Activated CD4-positive, alpha-beta T cell treated with anti-CD3 and anti-CD28 coated beads for 24 hours (primary cell): ENCODE measurements at regions not wholly inside any gene's neighbourhood (a gene's known extent, or its start where the extent isn't known, plus 50 kb on each side); places are given as distances from the start of the nearest gene placed in this dataset.
"Not testable (repeated sequence)": the region's sequence is repeated elsewhere in the genome, so short reads cannot be mapped to it uniquely, and the experiment has no call there.

Source experiments
- DNase-seq, 2 donors: peaks; one replicate each; pipeline ENCODE4 v3.0.0-alpha.2; 2020; ENCODE audit warnings: low read depth in 2 of 2

GRCh38 chr13:76620036-76620435 is 266.2 kb downstream of the KCTD12 start:
- no peak for DNase-seq

GRCh38 chr13:76619631-76620030 is 266.6 kb downstream of the KCTD12 start:
- DNase-seq = no peak

DNA sequence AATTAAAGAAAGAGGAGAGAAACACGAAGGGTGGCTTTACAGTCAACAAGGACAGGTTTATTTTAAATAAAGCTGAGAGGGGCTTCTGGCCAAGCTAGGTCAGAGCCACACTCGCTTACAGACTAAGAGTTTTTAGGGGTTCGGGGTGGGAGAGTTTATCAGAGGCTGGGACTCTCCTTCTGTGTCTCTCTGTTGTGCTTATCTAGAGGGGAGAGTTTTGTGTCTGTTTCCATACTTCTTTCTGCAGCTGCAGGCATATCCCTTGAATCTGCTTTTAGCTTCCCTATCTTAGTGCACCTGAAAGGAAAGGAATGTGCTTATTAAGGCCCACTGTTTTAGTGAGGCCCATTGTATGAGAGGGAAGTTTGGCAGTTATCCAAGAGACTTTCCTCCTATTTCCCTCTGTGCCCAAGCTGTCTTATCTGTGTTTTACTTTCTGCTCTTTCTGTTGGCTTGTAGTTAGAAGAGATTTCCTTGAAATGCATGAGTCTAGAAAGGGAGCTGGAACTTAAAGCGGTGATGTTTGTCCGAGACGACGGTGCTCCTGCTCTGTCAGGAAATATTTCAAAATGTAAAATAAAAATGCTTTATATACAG is 275.3 kb downstream of the KCTD12 start:
- no peak for DNase-seq

DNA sequence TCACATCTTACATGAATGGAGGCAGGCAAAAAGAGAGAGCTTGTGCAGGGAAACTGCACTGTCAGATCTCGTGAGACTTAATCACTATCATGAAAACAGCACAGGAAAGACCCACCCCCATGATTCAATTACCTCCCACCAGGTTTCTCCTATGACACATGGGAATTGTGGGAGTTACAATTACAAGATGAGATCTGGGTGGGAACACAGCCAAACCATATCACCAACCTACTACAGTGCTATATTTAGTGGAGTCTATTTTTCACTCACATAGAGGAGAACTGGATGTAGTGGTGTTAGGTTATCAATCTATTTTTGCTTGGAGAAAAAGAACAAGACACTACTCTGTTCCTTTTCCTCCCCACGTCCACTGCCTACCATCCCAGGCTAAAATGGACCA is 276.6 kb downstream of the KCTD12 start:
- no peak for DNase-seq

DNA sequence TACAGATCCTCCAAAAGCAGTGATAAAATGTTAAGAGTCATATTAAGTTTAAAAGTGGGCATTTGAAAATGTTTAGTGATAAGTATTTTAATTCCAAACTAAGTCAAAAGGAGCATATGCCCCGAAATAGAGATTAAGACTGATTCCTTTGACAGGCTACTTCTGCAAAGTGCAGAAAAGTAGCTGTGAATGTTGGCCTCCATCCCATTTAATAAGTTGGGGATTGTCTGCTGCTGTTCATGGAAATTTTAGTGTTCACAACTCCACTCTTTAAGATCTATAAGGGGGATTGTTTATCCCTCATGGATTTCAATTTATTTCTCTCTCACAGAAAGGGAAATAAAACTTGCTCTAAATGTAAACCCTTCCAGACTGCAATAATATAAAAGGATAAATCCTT is 278.3 kb downstream of the KCTD12 start:
- DNase-seq = no peak

GRCh38 chr13:76600081-76600480 is 286.1 kb downstream of the KCTD12 start:
- no peak for DNase-seq

GRCh38 chr13:76597868-76598267 is 288.3 kb downstream of the KCTD12 start:
- DNase-seq = no peak

GRCh38 chr13:76596216-76596615 is 290.0 kb downstream of the KCTD12 start:
- no peak for DNase-seq

GRCh38 chr13:76594435-76594834 is 291.8 kb downstream of the KCTD12 start:
- no peak for DNase-seq

DNA sequence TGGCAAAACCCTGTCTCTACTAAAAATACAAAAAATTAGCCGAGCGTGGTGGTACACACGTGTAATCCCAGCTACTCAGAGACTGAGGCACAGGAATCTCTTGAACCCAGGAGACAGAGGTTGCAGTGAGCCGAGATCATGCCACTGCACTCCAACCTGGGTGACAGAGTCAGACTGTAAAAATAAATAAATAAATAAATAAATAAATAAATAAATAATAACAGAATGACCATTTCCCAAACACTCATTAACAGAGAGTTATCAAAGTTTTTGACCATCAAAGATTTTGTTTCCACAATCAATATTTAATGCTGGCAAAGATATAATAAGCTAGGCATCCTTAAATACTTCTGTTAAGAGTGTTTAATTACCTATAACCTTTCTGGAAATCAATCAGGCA is 299.4 kb downstream of the KCTD12 start:
- no peak for DNase-seq

DNA sequence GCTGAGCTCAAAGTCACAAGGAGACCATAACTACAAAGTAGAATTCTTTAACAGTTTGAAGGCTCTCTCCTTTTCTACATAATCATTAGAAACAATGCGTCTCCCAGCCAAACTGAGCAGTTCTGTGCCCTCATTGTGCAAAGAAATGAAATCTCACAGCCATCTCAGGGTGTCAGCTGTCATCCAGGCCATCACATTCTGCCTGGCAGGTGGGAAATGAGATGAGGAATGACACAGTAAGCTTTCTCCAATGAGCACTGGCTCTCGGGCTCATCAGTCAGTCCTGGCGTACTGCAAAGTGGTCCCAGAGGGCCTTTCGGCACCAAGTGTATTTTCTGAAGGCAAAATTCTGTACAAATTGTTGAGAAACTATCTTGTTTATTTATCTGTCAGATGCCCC is 306.5 kb downstream of the KCTD12 start:
- no peak for DNase-seq

GRCh38 chr13:76575634-76576033 is 310.6 kb downstream of the KCTD12 start:
- not testable (repeated sequence) for DNase-seq

DNA sequence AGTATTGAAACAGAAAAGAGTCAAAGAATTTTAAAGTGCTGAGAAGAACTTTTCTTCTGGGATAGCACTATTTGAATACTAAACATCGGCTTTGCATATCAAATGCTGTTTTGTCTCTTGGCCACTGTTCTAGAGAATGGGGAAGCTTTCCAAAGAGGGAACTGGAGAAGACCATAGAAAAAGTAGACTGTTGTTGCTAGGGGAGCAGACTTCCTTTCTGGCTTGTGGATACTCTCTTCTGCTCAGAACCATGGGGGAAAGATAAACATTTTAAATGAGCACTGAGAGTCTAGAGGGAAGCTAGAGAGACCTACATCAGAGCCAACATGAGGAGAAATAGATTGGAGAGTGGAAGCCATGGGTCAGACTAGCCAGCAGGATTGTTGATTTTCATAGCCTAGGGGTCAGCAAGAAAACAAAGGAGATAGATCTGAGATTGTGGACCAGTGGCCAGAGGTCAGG is 315.7 kb downstream of the KCTD12 start:
- DNase-seq = no peak

GRCh38 chr13:76556627-76557026 is 329.6 kb downstream of the KCTD12 start:
- no peak for DNase-seq

DNA sequence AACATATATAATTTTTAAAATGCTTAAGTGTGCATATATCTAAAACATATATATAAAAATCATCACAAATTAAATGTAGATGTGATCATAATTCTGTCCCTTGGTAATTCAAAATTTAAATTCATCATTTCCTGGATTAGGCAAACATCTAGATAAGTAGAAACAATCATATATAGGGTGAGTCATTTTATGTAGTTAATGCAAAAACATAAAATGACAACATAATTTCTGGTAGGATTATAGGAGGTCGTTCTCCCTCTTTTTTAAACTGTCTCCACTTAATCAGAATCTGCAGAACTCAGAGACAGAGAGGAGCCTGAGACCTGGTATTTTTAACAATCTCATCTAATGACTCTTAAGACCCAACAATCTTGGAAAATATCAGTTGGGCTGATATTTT is 333.4 kb downstream of the KCTD12 start:
- DNase-seq = no peak

DNA sequence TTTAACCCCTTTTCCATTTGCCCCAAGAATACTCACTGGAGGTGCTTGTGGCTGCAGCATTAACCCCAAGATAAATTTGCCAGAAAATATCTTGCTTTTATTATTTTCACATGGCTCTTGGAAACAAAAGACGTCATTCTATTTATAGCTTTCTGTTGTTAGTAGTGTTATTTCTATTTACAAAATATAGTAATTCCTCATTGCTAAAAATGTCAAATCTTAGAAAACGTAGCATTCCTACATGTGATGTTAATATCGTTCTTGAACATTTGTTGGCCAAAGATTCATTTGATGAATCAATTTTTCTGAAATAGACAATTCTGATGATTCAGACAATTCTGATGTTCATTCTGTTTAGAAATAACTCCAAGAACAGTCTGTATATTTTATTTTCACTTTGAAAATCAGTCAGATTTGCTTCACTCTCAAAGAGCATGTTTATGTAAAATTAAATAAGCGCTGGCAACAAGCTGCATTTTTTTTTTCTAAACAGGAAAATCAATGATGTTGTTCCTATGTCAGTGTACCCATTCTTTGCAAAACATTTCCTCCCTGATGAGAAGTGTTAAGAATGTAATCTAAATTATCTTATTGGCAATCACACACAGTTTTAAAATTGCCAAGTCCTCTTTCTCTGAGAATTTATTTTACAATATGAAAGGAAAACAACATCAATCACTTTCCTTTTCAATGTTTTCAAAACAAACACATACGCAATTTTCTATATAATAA is 334.0 kb downstream of the KCTD12 start:
- no peak for DNase-seq

DNA sequence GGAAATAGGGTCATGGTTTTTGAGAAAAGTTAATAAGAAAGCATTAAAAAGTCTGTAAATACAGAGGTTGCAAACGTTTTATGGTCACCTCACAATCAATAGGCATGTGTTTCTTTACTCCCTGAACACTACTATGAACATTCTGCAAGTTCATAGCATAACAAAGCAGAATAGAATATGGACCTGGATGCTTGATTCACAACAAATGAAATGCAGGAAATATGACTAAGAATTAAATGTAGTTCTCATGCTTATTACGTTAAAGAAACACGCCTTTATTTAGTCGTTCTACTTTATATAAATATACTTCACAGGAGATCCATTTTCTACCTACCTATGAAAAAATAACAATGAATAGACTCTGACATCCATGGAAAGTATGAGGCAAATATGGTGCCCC is 344.0 kb downstream of the KCTD12 start:
- DNase-seq = no peak

- no peak for DNase-seq
These were observed 348.2 kb downstream of the KCTD12 start for GRCh38 chr13:76538004-76538403.

DNA sequence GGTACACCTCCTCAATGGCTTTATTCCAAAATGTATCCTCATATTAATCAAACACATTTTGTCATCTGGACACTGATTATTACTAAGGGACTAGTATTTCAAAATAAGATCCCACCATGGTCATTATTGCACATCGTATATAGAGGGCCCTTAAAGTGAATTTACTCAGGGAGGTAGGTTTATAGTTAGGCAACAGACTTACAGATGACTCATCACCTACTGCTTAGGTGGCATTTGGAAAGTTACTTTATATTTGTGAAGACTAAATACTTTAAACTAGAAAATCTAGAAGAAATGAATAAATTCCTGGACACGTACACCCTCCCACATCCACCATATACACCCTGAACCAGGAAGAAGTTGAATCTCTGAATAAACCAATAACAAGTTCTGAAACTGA is 353.0 kb downstream of the KCTD12 start:
- no peak for DNase-seq

DNA sequence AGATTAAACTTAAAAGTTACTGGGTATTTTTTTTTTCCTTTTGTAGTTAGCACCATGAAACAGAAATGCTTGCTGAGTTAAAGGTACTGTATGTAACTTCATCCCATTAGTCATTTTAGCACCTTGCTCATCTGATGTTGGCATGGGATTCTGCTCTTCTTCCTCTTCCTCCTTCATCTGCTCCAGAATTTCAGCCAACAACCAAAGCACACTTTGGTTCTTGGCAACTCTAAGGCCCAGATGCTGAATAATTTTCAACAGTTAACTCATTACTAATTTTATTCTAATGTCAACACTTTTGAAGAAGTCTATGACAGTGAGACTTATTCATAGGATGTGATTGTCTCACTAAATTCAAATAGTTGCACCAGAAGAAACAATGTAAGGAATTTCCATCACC is 359.2 kb downstream of the KCTD12 start:
- no peak for DNase-seq

- DNase-seq = no peak
These were observed 362.4 kb downstream of the KCTD12 start for GRCh38 chr13:76523740-76524340.

DNA sequence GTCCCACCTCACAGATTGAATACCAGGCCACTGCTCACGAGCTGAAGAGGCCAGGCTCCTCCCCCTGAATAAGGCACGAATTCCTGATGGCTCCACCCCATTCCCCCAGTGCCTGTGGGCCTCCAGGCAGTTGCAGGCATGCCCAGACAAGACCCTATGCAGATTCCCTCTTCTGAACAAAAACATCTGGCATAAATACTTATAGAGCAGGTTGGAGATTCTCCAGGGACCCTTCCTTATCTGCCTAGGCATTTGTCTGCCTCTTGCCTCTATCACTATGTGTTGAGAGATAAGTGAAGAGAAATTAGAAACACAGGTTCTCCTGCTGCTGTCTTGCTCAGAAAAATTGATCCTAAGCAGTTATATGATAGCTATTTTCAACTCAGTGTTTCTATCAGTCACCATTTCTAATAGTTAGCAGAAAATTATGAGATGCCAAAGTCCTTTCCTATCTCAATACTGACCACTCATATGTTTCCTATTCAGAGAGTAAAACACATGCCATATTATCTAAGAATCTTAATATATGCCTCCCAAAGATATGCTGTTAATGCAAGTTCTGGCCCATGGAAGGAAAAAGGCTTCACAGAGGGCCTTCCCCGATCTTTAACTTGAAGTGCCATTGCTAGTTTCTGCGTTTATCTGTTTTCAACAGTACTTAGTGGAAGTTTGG is 364.0 kb downstream of the KCTD12 start:
- no peak for DNase-seq

GRCh38 chr13:76519685-76520084 is 366.5 kb downstream of the KCTD12 start:
- DNase-seq = no peak
